ENCODE measurements at regions not wholly inside any gene's neighbourhood (a gene's known extent, or its start where the extent isn't known, plus 50 kb on each side); places are given as distances from the start of the nearest gene placed in this dataset.

- DNase-seq, result no peak
Observed at GRCh38 chr15:95353512-95353911, 977.0 kb upstream of the NR2F2 start.

DNA sequence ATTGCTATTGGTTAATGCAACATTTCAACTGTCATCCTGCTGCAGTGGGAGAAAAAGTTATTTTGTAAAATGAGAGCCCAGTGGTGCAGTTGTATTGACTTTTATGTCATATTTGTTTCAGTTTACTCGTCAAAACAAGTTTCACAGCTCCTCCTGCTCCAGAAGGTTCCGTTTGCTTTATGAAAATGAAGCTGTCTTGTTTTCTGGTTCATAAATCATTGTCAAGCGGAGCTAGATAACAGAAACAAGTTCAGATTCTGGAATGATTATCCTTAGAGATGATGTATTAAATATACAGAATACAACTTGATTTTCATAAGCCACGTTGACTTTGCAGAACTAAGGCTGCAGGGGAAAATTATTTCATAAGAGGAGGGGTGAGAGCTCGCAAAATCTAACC lies 970.5 kb upstream of the NR2F2 start:
- no peak for DNase-seq

DNA sequence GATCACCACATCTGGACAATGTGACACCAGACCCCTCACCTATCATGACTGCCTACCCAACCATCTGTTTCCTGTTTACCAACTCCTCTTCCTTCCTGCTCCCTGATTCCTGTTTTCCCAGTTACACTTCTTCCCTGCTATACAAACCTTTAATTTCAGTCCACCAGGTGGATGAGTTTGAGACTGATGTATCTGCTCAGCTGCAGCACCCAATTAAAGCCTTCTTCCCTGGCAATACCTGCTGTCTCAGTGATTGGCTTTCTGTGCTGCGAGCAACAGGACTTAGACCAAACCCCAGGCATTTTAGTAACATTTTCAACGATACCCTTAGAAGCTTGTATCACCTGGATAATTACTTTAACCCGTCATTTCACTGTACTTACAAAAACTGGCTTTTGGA lies 968.2 kb upstream of the NR2F2 start:
- no peak for DNase-seq

DNA sequence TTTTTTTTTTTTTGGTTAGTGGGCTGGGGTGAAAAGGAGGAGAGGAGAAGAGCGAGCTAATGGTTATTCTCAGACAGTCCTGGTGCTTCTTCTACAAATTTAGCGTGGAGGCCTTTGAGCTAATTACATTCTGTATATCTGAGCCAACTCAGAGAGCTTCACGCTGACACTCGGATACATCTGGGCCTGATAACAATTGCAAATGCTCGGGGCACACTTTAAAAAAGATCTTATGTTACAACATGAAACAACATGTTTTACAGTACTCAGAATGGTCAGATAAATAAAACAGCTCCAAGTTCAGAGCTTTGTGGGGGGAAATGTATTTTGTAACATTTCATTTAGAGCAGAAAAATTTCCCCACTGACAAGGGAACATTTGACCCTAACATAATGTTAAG lies 966.9 kb upstream of the NR2F2 start:
- no peak for DNase-seq

- DNase-seq, result no peak
Observed at GRCh38 chr15:95365511-95366107, 964.9 kb upstream of the NR2F2 start.

DNA sequence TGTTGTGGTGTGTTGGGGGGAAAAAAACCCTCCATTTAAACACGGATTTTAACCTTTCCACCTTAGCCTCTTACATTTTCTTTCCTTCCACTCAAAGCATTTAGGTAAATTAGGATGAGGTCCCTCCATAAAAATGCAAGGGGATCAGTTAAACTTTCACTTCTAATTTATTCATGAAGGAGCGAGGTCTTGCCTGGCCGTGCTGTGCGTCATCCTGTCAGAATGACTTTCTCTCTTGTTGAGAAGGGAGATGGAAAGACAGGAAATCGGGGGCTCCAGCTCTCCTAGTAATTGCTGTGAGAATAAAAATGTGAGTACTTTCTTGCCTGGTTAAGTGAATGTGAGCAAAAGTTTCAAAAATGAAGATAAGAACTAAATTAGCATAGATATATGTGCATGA lies 962.3 kb upstream of the NR2F2 start:
- DNase-seq, result no peak

DNA sequence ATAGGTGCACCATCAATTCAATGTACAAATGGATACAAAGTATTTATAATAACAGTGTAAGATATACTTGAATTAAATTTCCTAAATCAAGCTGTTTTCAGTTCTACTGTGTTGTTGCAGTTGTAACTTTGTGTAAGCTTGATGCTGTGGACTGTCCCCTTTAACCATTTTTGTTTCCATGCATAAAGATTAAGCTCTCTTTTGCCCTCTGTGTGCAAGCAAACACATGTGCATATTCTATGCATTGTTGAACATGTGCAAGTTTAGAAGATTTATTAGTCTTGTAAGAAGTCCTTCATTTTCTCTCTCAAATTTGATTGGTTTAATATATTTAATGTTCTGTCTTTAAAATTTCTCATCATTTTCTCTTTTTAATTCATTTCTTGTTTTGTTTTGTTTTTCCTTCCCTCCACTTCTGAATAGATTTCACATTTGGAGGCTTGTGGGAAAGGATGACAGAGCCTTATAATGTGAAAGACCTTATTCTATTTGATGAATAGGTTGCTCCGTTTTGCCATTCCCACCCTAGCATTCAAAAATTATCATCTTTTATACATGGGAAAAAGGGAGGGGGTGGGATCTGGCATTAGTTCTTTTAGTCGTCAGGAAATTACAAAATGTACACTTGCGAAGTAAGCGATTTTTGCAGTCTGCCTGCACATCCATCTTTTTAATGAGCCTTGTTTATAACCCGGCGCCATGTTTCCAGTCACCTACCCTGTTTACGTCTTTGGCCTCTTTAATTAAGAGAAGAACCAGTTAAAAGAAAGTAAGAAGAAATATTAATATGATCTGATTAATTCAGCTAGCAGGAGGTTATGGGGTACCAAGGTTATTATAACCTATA lies 961.5 kb upstream of the NR2F2 start:
- DNase-seq, result no peak

GRCh38 chr15:95370291-95370690 lies 960.2 kb upstream of the NR2F2 start:
- no peak for DNase-seq

DNA sequence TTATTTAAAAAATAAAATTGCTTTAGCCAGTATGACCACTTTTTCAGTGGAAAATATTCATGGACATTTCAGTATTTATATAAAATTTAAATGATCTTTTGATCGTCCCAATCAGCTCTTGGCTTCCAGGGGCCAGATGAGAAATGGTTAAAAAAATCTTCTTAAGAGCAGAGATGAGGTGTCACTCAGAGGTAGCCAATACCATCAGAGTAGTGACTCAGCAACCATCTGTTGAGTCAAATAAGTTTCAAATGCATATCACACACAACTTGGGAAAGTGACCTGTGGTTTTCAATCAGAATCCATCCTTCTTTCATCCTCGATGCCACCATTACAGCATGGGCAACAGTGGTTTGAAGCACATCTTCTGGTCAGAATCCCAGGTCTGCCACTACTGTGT lies 958.8 kb upstream of the NR2F2 start:
- no peak for DNase-seq

DNA sequence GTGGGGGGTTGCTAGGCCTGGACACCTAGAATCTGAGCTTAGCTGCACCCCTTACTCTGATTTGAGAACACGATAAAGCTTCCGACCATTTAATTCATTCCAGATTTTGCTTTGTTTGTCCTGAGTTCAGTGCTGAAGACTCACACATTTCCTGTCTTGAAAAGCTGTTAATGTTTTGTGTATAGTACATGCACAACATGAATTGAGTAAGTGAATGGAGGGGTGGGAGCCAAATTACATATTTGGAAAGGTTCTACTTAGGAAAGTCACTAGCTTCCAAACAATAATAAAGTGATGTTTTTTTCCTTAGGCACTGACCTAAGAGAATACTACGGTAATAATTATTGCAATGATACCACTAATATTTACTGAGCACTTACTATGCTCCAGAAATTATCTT lies 955.2 kb upstream of the NR2F2 start:
- DNase-seq, result no peak

DNA sequence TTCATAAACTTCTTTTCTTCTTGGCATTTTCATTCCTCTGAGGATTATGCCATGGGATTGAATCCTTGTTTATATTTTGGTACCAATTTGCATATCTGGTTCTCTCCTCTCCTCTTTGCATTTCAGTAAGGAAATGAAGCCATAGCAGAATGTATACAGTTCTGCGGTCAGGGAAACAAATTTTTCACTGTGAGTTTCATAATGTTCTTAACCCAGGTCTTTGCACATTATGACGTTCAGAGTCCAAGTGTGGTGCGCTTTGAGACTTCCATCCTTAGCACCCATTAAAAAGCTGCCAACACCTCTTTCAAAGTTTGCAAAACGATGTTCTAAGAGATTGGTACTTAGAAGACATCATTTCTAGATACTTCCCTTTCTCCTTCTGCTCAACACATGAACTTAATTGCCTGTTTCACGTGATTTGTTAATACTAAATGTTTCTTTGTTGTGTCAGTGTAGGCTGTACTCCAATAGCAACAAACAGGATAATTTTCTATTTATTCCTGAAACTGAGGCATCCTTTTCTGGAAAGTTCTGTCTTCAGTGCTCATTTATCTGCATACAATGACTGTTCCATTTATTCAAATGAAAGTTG lies 953.1 kb upstream of the NR2F2 start:
- DNase-seq, result no peak

DNA sequence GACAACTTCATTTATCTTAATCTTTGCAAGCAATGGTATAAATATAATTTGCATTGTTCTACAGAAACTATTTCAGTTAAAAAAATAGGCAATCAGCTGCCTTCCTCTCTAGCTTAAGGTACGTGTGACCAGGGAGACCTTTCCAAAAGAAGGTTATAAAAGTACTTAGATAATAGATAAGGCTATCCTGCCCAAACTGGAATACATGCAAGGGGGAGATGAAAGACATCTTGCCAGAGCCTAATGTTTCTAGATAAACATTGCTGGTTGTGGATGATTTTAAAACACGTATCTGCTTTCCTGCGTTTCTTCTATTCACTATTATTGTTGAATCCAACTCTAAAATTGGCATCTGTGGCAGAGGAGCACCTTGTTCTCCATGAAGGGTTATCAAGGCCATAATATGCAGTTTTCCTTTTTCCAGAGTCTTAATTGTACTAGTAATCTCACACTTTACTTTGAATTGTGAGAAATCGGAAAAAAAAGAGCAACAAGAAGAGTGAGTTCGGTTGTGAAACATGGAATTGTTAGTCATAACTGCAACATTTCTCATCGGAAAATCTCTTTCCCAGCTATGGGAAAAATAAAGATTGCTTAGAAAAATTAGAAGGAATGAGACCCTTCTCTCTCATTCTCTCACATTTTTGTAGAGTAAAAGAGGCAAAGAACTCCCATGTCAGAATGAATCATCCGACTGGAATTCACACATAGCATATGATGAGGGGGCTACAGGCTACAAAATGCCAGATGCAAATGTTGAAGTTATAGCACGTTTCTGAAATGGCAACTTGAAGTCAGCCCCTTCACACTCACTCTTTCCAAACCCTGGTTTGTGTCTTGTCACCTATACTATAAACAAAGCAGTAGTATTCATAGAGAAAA lies 936.1 kb upstream of the NR2F2 start:
- DNase-seq, result no peak

- DNase-seq, result no peak
Observed at GRCh38 chr15:95400428-95400827, 930.1 kb upstream of the NR2F2 start.

GRCh38 chr15:95401587-95401986 lies 928.9 kb upstream of the NR2F2 start:
- no peak for DNase-seq

GRCh38 chr15:95405447-95405846 lies 925.1 kb upstream of the NR2F2 start:
- DNase-seq, result no peak

- DNase-seq, result no peak
Observed at GRCh38 chr15:95407534-95407933, 923.0 kb upstream of the NR2F2 start.

- DNase-seq, result no peak
Observed at GRCh38 chr15:95409211-95409610, 921.3 kb upstream of the NR2F2 start.

DNA sequence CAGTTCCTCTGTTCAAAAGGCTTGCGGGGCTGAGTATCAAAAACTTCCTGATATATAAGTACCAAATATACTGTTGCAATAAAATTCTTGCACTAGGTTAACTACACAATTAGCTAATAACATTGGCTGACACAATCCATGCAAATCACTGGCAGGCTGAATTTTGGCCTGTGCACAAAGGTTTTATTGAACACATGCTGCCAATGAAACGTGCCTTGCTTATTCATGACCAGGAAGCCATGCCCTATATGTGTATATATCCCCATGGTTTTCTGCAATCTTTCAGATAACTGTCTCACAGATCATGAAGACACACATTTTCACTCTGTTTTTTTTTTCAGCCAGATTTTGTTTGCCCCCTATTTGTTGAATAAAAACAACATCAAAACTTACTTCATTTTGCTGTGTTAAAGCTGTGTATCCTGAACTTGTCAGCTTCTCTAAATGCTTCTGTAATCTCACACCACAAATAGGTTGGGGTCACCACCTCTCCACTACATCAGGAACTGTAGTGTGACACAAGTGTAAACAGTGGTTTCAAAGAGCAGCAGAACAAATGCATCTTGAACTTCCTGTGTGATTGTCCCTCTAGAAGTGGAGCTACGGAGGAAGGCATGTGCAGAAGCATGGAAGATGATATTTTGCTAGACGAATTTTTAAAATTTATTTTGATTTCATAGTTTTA lies 920.7 kb upstream of the NR2F2 start:
- no peak for DNase-seq

DNA sequence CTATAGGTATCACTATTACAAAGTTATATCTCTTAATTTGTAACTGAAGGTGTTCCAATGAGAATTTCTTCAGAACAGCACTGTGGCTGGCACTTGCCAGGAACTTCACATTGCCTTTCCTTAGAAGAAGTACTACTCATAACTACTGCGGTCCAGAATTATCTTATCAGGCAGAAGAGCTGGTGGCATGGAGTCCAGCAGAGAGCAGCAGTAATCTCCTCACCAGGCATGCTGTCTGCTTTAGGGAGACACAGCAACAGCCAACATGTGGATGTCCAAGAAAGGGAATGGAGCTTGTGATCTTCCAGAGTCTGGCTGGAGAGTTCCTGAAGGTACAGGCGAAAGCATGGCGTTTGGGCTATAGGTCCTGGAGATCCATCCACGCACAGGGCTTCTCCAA lies 919.7 kb upstream of the NR2F2 start:
- no peak for DNase-seq

GRCh38 chr15:95416576-95416975 lies 913.9 kb upstream of the NR2F2 start:
- DNase-seq, result no peak

DNA sequence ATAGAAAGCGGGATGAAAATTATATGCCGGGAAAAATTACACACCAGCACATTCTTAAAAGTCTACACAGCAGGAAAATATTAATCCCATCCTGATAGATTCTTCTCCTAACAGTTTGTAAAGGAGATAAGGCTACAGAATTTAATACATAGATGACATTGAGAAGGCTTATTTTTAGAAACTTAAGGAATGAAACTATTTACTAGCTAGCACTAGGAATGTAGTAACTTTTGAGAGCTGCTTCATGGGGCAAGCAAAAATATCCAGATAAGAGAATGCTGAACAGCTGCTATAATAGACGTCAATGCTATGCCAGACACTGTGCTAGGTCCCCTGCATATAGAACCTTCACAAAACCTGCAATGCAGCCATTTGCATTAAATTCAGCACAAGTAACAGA lies 912.7 kb upstream of the NR2F2 start:
- no peak for DNase-seq

GRCh38 chr15:95422255-95422654 lies 908.2 kb upstream of the NR2F2 start:
- no peak for DNase-seq

- DNase-seq, result no peak
Observed at GRCh38 chr15:95425859-95426258, 904.6 kb upstream of the NR2F2 start.
